HG03135 (cell line): ENCODE measurements at regions not wholly inside any gene's neighbourhood (a gene's known extent, or its start where the extent isn't known, plus 50 kb on each side); places are given as distances from the start of the nearest gene placed in this dataset.

Experiments
- ATAC-seq: cut with Tn5 transposase; IDR thresholded peaks from one replicate; pipeline ENCODE4 v1.9.1; 2021; ENCODE audit warnings: mild to moderate bottlenecking, moderate library complexity; ENCODE audit not compliant: unreplicated experiment

- no peak for ATAC-seq
Observed at GRCh38 chr4:128573781-128574508, 235.6 kb upstream of the JADE1 start.

GRCh38 chr4:128572778-128573241, 236.7 kb upstream of the JADE1 start:
- ATAC-seq, result no peak

GRCh38 chr4:128571747-128572146, 237.8 kb upstream of the JADE1 start:
- no peak for ATAC-seq

GRCh38 chr4:128570387-128570975, 239.0 kb upstream of the JADE1 start:
- no peak for ATAC-seq

GRCh38 chr4:128566693-128567092, 242.8 kb upstream of the JADE1 start:
- no peak for ATAC-seq

- no peak for ATAC-seq
Observed at GRCh38 chr4:128565565-128566186, 243.8 kb upstream of the JADE1 start.

GRCh38 chr4:128565054-128565453, 244.4 kb upstream of the JADE1 start:
- no peak for ATAC-seq

- ATAC-seq, result no peak
Observed at GRCh38 chr4:128564081-128564630, 245.3 kb upstream of the JADE1 start.

- ATAC-seq, result no peak
Observed at GRCh38 chr4:128560754-128561495, 248.6 kb upstream of the JADE1 start.

- ATAC-seq, result no peak
Observed at GRCh38 chr4:128558896-128559679, 250.4 kb upstream of the JADE1 start.

- ATAC-seq, result no peak
Observed at GRCh38 chr4:128556756-128557155, 252.7 kb upstream of the JADE1 start.

- ATAC-seq, result no peak
Observed at GRCh38 chr4:128553686-128554515, 255.6 kb upstream of the JADE1 start.

GRCh38 chr4:128552586-128552907, 257.0 kb upstream of the JADE1 start:
- no peak for ATAC-seq

GRCh38 chr4:128551280-128551679, 258.2 kb upstream of the JADE1 start:
- ATAC-seq, result no peak

GRCh38 chr4:128550060-128550459, 259.4 kb upstream of the JADE1 start:
- ATAC-seq, result no peak

GRCh38 chr4:128549636-128550035, 259.9 kb upstream of the JADE1 start:
- ATAC-seq, result no peak

- ATAC-seq, result no peak
Observed at GRCh38 chr4:128548381-128548780, 260.8 kb upstream of the PGRMC2 start.

- no peak for ATAC-seq
Observed at GRCh38 chr4:128544272-128544671, 256.7 kb upstream of the PGRMC2 start.

- no peak for ATAC-seq
Observed at GRCh38 chr4:128543696-128544095, 256.1 kb upstream of the PGRMC2 start.

GRCh38 chr4:128542047-128542446, 254.4 kb upstream of the PGRMC2 start:
- no peak for ATAC-seq
